DND-41 (cell line): ENCODE measurements at regions not wholly inside any gene's neighbourhood (a gene's known extent, or its start where the extent isn't known, plus 50 kb on each side); places are given as distances from the start of the nearest gene placed in this dataset.

Experiments
- CTCF ChIP-seq: IDR thresholded peaks from 2 replicates; pipeline ENCODE4 v1.5.1; 2012; ENCODE audit warnings: borderline replicate concordance, low read length, moderate library complexity, mild to moderate bottlenecking; ENCODE audit not compliant: poor library complexity, severe bottlenecking; ENCODE audit errors: extremely low read depth
- EZH2 ChIP-seq: IDR thresholded peaks from 3 replicates; pipeline ENCODE4 v1.6.1; 2012; ENCODE audit warnings: borderline replicate concordance, low read depth, mild to moderate bottlenecking, moderate library complexity, low read length, inconsistent platforms; ENCODE audit not compliant: severe bottlenecking

DNA sequence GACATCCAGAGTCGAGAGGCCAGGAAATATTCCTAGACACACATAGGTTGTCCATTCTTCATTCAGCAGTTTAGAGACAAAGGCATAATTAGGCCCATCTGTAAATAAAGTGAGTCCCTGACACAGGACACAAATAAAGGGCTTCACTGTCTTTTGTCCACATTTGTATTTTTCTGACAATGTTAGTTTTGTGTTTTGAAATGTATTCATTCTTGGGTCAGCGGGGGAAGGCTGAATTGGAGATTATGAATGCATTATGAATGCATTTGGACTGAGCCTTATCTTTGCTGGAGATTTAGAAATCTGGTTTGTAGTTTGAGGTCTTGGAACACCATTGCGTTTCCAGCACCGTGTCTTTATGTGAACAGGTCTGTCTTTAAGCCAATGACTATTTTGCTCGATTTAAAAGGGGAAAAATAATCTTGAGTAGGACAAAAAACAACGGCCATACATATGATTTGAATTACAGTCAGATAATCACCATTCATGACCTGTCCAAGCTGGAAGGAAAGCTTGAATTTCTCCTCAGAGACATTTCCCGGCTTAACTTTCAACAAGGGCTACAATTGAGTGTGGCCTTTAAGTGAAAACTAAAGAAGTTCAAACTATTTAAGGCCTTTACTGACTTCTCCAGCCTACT, 334.8 kb downstream of the WDR11 start:
- TF ChIP-seq CTCF (no peak), EZH2 (no peak)
